GM19035 (cell line): ENCODE measurements at regions not wholly inside any gene's neighbourhood (a gene's known extent, or its start where the extent isn't known, plus 50 kb on each side); places are given as distances from the start of the nearest gene placed in this dataset.
"Not testable (repeated sequence)": the region's sequence is repeated elsewhere in the genome, so short reads cannot be mapped to it uniquely, and the experiment has no call there.

Source experiments
- ATAC-seq: cut with Tn5 transposase; IDR thresholded peaks from one replicate; pipeline ENCODE4 v1.9.1; 2021; ENCODE audit not compliant: unreplicated experiment

GRCh38 chr2:163198972-163199371, 360.4 kb upstream of the KCNH7 start:
- no peak for ATAC-seq

- no peak for ATAC-seq
Observed at GRCh38 chr2:163198007-163198406, 359.4 kb upstream of the KCNH7 start.

- no peak for ATAC-seq
Observed at GRCh38 chr2:163191372-163191771, 352.8 kb upstream of the KCNH7 start.

GRCh38 chr2:163187995-163188655, 349.6 kb upstream of the KCNH7 start:
- no peak for ATAC-seq

DNA sequence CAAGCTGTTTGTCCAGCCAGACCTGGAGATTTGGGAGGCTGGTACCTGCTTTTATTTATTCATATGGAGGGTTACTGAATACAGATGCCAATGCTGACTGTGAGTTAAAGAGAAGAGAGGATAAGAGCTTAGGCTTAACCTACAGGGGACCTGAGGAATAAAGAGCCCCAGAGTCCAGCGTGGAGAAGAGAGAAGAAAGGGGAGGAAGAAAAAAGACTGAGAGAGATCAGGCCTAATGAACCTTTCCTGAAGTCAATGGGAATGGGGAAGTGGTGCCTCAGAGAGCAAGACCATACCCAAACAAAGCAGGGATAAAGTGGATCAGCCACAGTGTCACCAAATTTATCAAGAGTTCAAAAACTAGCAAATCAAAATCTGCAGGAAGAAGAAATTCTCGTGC, 348.6 kb upstream of the KCNH7 start:
- no peak for ATAC-seq

- no peak for ATAC-seq
Observed at GRCh38 chr2:163185160-163185559, 346.6 kb upstream of the KCNH7 start.

- ATAC-seq = peak; percentile 67
Observed at GRCh38 chr2:163182764-163183354, 344.3 kb upstream of the KCNH7 start.

DNA sequence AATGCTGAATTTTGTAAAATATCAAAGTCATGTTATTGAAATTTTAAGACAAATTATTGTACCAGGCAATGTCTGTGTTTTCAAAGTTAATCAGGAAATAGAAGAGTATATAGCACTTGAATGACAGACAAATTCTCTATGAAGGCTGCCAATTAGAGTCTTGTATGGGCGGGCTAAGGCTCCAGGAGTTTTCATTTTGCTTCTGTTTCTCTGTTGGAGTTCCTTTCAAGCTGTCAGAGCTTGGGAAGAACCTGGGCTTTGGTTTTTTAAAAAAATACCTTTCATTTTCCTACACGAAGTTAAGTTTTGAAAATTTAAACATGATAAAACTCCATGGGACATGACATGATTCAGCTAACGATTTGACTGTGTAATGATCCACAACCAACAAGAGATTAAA, 339.0 kb upstream of the KCNH7 start:
- ATAC-seq = no peak

DNA sequence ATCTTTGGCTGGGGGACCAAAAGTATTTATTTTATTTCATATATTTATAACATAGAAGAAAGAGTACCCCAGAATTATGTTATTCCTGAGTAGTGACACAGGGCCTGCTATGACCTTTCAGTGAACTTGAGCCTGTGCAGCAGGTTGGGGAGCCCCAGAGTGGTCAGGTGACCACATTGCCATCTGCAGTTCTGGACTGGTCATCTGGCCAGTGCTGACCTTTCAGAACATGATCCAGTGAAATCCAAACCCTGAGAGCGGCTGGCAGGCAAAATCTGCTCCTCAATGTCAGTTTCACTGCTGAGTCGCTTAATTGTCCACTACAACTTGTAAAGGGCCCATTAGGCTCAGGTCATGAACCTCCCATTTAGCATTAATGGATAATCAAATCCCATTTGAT, 336.7 kb upstream of the KCNH7 start:
- ATAC-seq = no peak

DNA sequence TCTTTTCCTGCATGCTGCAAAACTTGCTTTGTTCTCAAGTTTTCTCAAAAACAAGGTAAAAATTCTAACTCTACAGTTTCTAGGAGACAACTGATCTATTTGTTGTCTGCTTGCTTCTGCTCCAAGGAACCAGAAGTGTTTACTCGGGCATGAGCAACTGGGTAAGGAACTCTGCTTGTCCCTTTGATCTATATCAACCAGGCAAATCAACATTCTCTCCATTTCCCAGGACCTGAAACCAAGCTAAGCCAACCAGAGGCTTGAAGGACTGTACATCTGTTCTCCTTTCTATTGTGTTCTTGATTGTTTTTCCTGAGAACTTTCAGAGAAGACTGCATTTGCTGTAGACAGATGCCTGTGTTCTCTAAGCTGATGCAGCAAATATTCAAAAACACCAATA, 335.0 kb upstream of the KCNH7 start:
- ATAC-seq = no peak

GRCh38 chr2:163171786-163172530, 333.4 kb upstream of the KCNH7 start:
- no peak for ATAC-seq

DNA sequence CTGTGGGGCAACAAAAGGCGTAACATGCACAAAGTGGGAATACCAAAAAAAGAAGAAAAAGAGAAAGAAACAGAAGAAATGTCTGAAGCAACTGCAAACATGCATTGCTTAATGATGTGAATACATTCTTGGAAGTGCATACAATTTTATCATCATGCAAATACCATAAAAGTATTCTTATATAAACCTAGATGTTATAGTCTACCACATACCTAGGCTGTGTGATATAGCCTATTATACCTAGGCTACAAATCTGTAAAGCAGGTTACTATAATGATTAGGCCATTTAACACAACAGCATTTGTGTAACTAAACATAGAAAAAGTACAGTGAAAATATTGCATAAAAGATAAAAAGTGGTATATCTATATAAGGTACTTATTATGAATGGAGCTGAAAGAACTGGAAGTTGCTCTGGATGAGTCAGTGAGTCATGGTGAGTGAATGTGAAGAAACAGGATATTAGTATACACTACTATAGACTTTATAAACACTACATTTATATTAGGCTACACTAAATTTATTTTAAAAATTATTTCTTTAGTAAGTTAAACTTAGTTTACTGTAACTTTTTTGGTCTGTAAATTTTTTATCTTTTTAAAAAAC, 319.4 kb upstream of the KCNH7 start:
- no peak for ATAC-seq

DNA sequence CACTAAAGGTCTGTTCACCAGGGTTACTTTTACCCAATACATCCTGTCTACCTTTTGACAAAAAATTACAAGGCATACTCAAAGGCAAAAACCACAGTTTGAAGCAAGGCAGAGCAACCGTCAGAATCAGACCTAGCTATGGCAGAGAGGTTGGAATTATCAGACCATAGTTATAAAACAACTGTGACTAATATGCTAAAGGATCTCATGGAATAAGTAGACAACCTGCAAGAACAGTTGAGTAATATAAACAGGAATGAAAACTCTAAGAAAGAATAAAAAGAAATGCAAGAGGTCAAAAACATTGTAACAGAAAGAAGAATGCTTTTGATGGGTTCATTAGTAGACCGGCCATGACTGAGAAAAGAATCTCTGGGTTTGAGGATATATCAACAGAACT, 318.8 kb upstream of the KCNH7 start:
- ATAC-seq = no peak

DNA sequence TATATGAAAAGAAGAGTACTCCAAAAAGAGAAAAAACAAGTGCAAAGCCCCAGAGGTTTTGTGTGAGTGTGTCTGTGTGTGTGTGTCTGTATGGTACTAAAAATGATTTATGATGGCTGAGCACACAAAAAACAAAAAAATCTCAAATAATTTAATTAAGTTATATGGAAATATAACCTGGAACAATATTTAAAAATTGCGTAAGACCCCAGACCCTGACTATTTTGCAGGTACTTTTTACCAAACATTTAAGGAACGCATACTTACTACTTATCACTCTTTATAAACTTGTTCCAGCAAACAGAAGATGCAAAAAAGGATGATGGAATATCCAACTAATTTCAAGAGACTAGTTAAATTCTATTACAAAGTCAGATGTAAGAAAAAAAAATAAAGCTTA, 317.4 kb upstream of the KCNH7 start:
- no peak for ATAC-seq

DNA sequence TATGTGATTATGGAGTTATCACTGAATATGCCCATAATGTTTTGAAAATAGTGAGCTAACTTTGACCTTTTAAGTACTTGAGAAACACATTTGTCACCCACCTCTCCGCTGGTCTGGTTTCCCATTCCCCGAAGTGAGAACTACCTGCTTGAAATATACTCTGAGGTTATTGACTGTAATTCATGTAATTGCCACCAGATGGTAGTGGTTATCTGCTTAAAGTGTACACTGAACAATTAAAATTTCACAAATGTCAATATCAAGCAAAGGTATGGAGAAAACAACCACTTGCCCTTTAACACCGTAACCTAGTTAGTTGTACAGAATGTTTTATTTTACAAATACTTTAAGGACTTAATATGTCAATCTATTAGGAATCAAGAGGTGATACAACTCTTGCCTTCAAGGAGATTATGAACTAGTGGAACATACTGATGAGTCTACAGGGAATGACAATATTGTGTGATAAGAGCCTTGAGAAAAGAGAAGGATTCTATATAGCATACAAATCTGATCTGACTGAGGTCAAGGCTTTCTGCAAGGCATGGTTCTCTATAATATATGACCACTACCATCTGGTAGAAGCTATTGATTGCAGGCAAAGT, 316.8 kb upstream of the KCNH7 start:
- peak; percentile 92 for ATAC-seq

DNA sequence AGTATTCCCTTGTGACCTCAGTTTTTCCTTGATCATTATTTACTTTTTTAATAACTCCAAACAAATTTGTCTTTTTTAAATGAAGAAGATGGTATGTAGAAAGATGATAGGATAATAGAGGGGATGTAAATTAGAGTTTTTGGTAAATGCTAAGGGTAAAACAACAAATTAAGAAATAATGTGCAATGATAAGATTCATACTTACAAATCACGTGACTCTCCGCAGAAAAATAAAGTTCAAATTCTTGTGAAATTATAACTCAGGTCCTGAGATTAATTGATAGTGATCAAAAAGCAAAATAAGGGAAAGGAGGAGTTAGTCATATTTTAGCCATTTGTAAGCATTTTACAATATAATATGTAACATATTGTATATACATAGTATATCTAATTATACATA, 304.1 kb upstream of the KCNH7 start:
- ATAC-seq = no peak

GRCh38 chr2:163138947-163139346, 300.4 kb upstream of the KCNH7 start:
- ATAC-seq = no peak

DNA sequence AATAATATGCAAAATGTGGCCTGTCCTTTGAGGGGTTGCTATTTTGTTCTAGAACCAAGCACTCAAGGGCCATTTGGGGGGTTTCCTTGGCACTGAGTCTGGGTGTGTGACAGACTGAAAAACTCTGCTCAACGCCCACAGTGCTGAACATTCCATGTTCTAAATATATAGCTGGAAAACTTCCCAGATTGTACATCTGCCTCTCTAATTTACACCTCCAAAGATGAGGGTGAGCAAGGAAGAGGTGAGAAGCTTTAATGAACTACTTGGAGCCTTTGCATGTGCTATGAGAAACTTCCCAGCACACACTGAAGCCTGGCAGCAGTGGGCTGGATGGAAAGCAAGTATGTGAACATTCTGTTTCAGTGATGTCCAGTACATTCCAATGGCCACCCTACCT, 296.7 kb upstream of the KCNH7 start:
- no peak for ATAC-seq

GRCh38 chr2:163133602-163134001, 295.0 kb upstream of the KCNH7 start:
- ATAC-seq = no peak

DNA sequence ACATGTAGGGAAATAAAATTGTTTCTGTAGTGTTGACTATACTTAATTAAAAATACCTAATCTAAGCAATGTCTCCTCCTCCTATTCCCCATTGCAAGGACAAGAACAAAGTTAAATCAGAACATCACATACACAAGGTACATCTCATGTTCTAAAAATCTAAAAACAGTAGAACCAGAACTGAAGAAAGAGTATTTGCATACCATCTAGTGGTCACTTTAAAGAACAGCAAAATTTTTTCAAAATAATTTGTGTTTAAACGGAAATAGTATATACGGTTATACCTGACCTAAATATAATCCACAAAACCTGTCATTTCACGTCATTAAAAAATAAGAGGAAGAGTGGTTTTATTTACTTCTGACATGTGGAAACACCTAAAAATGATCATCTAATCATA, 294.3 kb upstream of the KCNH7 start:
- peak; percentile 63 for ATAC-seq

- ATAC-seq = not testable (repeated sequence)
Observed at GRCh38 chr2:163132207-163132606, 293.6 kb upstream of the KCNH7 start.

GRCh38 chr2:163123526-163123925, 285.0 kb upstream of the KCNH7 start:
- ATAC-seq = no peak
